GM12872 (cell line): ENCODE measurements at regions not wholly inside any gene's neighbourhood (a gene's known extent, or its start where the extent isn't known, plus 50 kb on each side); places are given as distances from the start of the nearest gene placed in this dataset.

Experiments used
- TF ChIP-seq, protein P1 (sequence below): IDR thresholded peaks from 3 replicates; pipeline ENCODE4 v1.5.1; 2011; ENCODE audit warnings: low read depth, mild to moderate bottlenecking, low read length, moderate library complexity; ENCODE audit not compliant: insufficient read depth

DNA sequence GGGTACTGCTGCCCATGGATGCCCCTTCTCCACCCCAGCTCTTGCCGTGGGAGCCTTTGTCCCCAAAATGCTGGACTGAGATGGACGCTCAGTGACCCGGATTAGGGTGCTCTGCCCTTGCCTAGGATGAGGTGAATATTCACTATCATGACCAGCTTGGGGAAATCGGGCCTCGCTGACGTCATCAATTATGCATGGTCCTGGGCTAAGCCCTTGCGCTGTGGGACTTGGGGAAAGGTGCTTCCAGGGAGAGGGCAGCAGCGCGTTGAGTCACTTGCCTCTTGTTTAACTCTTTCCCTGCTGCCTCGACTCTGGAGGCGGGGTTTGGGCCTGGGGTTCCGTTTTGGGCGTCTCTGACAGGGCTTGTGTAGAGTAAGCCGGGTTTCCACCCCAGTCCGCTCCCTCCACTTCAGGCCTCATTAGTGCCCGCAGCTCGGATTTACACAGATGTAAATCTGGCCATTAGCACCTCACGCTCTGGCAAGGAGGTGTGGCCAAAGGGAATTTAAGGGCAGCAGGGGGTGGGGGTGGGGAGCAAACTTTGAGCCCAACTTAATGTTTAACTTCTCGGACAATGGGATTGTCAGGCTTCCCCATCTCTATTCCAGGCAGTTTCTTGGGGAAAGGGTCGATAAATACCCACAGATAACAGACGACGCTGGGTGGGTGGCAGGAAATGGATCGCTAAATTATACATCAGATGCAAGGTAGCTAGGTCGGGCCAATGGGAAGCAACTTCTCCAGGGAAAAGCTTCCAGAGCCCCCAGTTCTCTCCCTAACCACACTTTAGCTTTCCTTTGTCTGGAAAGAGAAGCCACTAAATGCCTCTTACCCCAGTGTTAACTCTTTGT, 51.3 kb upstream of the TCF7L2 start:
- TF ChIP-seq, protein P1, sequence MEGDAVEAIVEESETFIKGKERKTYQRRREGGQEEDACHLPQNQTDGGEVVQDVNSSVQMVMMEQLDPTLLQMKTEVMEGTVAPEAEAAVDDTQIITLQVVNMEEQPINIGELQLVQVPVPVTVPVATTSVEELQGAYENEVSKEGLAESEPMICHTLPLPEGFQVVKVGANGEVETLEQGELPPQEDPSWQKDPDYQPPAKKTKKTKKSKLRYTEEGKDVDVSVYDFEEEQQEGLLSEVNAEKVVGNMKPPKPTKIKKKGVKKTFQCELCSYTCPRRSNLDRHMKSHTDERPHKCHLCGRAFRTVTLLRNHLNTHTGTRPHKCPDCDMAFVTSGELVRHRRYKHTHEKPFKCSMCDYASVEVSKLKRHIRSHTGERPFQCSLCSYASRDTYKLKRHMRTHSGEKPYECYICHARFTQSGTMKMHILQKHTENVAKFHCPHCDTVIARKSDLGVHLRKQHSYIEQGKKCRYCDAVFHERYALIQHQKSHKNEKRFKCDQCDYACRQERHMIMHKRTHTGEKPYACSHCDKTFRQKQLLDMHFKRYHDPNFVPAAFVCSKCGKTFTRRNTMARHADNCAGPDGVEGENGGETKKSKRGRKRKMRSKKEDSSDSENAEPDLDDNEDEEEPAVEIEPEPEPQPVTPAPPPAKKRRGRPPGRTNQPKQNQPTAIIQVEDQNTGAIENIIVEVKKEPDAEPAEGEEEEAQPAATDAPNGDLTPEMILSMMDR = no peak

DNA sequence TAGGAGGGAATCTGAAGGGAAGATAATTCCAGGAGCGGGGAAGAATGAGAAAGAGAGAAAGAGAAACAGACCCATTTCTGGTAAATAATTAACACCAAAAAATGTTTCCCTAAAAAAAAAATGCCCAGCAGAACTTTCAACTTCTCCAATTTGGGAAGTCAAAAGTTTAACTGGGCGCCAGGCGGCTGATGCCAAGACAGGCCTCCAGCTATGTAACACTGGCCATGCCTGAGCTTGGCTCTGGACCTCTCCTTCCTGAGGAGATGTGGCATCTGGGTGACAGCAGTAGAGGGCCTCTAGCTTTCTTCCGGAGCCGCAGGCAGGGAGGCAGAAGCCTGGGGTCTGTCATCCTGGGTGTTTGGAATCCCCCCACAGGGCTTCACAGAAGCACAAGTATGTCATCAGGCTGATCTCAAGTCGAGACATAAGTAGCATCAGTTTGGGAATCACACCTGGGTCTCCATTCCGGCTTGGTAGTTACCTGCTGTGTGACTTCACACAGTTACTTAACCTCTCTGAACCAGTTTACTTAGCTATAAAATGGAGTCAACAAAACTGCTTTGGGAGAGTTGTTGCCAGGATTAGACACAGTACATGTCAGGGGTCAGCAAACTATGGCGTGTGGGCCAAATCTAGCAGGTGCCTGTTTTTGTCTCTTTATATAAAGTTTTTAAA, 50.5 kb upstream of the TCF7L2 start:
- TF ChIP-seq, protein P1 = no peak
